Kidney tubule cell (primary cell): ENCODE measurements at regions not wholly inside any gene's neighbourhood (a gene's known extent, or its start where the extent isn't known, plus 50 kb on each side); places are given as distances from the start of the nearest gene placed in this dataset.

Source experiments
- DNase-seq: peaks from one replicate; pipeline ENCODE4 v3.0.0-alpha.2; 2018; ENCODE audit warnings: low spot score

GRCh38 chr3:18044191-18044590, 301.8 kb upstream of the TBC1D5 start:
- DNase-seq: no peak

GRCh38 chr3:18036450-18036815, 294.0 kb upstream of the TBC1D5 start:
- no peak for DNase-seq

GRCh38 chr3:18035641-18036449, 293.4 kb upstream of the TBC1D5 start:
- DNase-seq: no peak

GRCh38 chr3:18033581-18034108, 291.2 kb upstream of the TBC1D5 start:
- no peak for DNase-seq

GRCh38 chr3:18030371-18030870, 288.0 kb upstream of the TBC1D5 start:
- peak; percentile 9 for DNase-seq

- DNase-seq: no peak
Measured at GRCh38 chr3:18027161-18027939, 284.9 kb upstream of the TBC1D5 start.

- no peak for DNase-seq
Measured at GRCh38 chr3:18024715-18025114, 282.3 kb upstream of the TBC1D5 start.

- DNase-seq: no peak
Measured at GRCh38 chr3:18019161-18019495, 276.7 kb upstream of the TBC1D5 start.

GRCh38 chr3:18018491-18019160, 276.2 kb upstream of the TBC1D5 start:
- DNase-seq: no peak

GRCh38 chr3:18016366-18016765, 273.9 kb upstream of the TBC1D5 start:
- no peak for DNase-seq

GRCh38 chr3:18012933-18013332, 270.5 kb upstream of the TBC1D5 start:
- DNase-seq: no peak

- DNase-seq: no peak
Measured at GRCh38 chr3:18012436-18012835, 270.0 kb upstream of the TBC1D5 start.

GRCh38 chr3:18011387-18011786, 269.0 kb upstream of the TBC1D5 start:
- DNase-seq: no peak

- no peak for DNase-seq
Measured at GRCh38 chr3:18010001-18010400, 267.6 kb upstream of the TBC1D5 start.

GRCh38 chr3:18008706-18009368, 266.4 kb upstream of the TBC1D5 start:
- no peak for DNase-seq

- DNase-seq: no peak
Measured at GRCh38 chr3:18007980-18008379, 265.5 kb upstream of the TBC1D5 start.

- no peak for DNase-seq
Measured at GRCh38 chr3:17995769-17996168, 253.3 kb upstream of the TBC1D5 start.

GRCh38 chr3:17994167-17994566, 251.7 kb upstream of the TBC1D5 start:
- no peak for DNase-seq

GRCh38 chr3:17990390-17990789, 248.0 kb upstream of the TBC1D5 start:
- no peak for DNase-seq

GRCh38 chr3:17986348-17986816, 244.0 kb upstream of the TBC1D5 start:
- no peak for DNase-seq

- no peak for DNase-seq
Measured at GRCh38 chr3:17985658-17986347, 243.4 kb upstream of the TBC1D5 start.
